ENCODE measurements at regions not wholly inside any gene's neighbourhood (a gene's known extent, or its start where the extent isn't known, plus 50 kb on each side); places are given as distances from the start of the nearest gene placed in this dataset.

DNA sequence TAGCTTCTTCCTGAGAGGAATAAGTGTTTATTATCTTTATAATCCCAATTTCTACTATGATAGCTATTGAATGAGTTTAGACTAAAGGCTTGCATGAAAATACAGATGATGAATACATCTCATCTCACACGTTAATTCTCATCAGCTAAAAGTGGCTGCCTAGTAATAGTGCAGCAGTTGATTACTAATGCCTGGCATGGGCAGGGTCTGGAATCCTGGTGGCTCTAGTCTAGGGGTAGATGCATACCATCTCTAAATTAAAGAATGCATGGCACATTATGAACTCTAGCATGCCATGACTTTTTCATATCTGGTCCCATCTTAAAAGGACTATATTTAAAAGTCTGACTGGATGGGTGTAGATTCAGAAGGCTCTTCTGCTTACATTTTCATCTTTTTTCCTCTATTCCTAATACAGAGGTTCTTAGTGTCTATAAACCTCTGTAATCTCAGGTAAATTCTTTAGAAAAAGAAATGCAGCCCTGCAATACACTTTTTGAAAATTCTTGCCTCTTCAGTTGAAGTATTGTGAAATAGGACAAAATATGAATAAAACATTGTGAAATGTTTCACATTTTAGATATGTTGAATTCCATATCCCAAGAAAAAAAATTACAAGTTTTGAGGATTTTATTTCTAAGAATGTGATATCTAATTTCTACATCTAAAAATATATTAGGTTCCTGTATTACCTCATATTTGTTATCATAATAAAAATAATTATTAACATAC lies 187.6 kb downstream of the C11orf87 start:
- TF ChIP-seq, protein P1, sequence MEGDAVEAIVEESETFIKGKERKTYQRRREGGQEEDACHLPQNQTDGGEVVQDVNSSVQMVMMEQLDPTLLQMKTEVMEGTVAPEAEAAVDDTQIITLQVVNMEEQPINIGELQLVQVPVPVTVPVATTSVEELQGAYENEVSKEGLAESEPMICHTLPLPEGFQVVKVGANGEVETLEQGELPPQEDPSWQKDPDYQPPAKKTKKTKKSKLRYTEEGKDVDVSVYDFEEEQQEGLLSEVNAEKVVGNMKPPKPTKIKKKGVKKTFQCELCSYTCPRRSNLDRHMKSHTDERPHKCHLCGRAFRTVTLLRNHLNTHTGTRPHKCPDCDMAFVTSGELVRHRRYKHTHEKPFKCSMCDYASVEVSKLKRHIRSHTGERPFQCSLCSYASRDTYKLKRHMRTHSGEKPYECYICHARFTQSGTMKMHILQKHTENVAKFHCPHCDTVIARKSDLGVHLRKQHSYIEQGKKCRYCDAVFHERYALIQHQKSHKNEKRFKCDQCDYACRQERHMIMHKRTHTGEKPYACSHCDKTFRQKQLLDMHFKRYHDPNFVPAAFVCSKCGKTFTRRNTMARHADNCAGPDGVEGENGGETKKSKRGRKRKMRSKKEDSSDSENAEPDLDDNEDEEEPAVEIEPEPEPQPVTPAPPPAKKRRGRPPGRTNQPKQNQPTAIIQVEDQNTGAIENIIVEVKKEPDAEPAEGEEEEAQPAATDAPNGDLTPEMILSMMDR (IDR thresholded peaks at IDR 0.05) = no peak
- TF ChIP-seq POLR2AphosphoS5 (IDR thresholded peaks at IDR 0.05; ENCODE audit: low read depth, low read length) (no peak), TCF7L2 (IDR thresholded peaks at IDR 0.05; ENCODE audit: low read depth, low read length) (no peak)

Data from Panc1 (cell line).